Limb (tissue), 2 donors: ENCODE measurements at regions not wholly inside any gene's neighbourhood (a gene's known extent, or its start where the extent isn't known, plus 50 kb on each side); places are given as distances from the start of the nearest gene placed in this dataset.
A peak's percentile ranks its signal among the peaks of the same experiment; 100 is the strongest.

Experiments
- DNase-seq, 2 donors: peaks; one replicate each; pipeline ENCODE4 v3.0.0-alpha.2; 2016; ENCODE audit errors: extremely low spot score in 2 of 2

DNA sequence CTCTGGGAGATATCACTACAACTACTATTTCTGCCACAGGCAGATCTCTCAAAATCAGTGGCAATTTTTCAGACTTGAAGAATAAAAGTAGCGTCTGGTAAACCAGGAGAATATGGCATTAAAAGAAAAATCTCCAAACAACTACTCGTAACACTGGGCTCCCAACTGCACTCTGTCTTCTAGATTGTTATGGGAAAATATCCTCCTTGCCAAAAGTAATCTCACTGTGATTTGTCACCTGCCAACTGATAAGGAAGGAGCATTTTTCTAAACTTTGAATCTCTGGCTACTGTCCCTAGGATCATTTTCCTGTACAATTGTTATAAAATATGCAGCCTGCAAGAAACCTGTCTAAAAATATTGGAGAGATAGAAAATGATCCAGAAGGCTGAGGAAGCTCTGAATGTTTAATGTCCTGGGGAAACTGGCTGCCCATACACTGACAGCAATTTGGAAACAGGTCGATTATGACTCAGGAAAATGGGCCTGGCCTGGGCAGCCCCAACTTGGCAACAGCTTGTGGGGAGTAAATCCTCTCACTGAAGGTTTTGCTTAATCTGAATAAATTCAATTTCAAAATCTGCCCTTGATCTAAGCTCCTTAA, 90.5 kb upstream of the DBX1 start:
- DNase-seq, result no peak

DNA sequence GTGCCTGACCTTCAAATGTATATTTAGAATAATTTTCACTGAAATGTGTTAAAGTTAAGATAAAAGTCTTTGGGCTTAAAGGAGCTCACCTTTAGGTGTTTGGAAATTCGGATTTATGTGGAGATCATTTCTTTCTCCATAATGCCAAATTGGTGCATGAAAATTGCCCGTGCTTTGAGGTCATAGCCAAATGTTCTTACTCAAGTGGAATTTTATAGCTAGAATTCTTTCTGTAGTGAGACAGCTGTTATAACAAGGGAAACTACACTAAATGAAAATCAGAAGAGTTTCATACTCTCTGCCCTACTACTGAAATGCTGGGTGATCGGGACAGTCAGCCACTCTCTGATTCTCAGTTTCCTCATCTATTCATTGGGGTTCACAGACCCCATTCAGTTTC, 89.5 kb upstream of the DBX1 start:
- DNase-seq, result no peak

- peak in 1 of 2 donors; percentile 21 for DNase-seq
Observed at GRCh38 chr11:20249378-20249777, 89.1 kb upstream of the DBX1 start.

DNA sequence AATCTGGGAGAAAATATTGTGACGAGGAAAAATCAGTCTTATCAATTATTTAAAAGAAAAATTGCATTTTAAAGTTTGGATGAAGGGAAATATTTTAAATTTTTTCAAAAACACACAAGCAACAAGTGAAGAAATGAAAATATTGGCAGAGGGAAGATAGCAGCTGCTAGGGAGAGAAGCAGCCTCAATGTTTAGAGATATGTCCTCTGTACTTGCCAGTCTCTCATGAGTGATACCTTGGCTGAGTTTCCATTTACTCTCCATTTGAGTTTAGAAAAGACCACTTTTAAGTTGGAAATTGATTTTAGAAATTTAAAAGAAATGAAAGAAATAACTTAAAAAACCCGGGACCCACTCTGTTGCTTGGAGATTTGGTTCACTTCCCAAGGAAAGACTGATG, 88.6 kb upstream of the DBX1 start:
- peak in 1 of 2 donors; percentile 36 for DNase-seq

- DNase-seq, result peak in 1 of 2 donors; percentile 27
Observed at GRCh38 chr11:20248121-20248772, 88.0 kb upstream of the DBX1 start.

- peak in 1 of 2 donors; percentile 38 for DNase-seq
Observed at GRCh38 chr11:20247591-20248007, 87.3 kb upstream of the DBX1 start.

GRCh38 chr11:20243974-20244373, 83.7 kb upstream of the DBX1 start:
- DNase-seq, result no peak

DNA sequence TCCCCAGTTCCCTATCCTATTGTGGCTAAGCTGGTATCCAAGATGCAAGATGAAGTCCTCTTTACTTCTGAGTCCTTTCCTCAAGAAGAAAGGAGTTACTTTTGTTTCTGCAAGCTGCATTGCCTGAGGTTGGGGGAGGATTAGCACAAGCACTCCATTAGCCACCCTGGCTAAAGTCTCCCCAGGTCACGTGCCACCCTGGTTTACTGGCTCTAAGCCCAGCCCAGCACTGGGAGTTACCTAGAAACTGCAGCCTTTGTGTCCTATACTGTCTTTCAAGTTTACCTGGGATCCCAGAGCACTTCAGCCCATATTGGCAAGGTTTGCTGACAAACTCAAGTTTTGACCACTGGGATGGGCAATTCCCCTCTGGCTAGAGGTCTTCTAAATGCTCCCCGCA, 78.4 kb upstream of the DBX1 start:
- no peak for DNase-seq

DNA sequence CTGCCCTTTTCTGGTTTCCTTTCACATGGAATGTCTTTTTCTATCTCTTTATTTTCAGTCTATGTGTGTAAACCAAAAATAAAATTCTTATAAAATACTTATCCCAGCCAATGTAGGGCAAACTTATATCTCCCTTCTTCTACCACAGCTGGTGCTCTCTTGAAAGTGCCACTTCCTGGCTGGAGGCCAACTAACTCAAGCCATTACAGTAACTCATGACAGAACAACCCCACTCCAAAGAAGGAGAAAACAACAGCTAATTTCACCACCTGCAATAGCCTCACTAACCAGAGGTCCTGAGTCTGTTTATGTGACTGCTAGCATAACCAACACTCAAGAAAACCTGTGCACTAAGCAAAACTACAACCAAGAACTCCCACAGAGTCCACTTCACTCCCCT, 74.9 kb upstream of the DBX1 start:
- DNase-seq, result no peak

DNA sequence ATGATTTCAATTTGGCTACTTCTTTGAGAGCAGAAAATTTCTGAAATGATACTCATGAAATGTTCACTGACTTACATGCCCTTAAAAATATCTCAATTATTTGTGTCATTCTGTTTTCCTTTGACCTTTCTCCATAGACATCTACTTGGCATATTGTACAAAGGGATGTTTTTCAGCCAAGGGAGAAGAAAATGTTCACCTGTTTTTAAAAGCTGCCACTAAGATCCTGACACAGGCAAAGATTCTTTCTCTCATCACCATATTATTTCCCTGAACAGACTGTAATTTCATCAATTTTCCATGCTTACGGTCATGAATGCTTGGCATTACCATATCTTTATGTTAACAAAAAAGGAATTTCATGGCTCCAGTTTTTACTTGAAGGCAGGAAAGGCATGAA, 67.4 kb upstream of the DBX1 start:
- DNase-seq, result peak in 1 of 2 donors; percentile 64

DNA sequence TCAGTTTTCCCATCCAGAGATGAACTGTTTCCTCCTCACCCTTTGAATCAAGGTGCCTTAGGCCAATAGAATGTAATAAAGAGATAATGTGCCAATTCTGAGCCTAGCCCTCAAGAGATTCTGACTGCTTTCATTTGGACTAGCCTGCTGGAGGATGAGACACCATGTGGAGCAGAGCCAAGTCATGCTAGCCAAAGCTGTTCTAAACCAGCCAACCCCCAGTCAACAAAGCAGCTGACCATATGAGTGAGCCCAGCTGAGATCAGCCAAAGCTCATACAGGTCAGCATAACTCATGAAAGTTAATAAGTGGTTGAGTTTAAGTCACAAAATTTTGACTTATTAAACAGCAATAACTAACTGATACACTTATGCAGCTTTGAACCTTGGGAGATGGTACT, 66.7 kb upstream of the DBX1 start:
- DNase-seq, result no peak

GRCh38 chr11:20221566-20221965, 61.3 kb upstream of the DBX1 start:
- peak in 1 of 2 donors; percentile 12 for DNase-seq

GRCh38 chr11:20213790-20214189, 53.5 kb upstream of the DBX1 start:
- no peak for DNase-seq

GRCh38 chr11:20211691-20212090, 51.4 kb upstream of the DBX1 start:
- DNase-seq, result no peak
